GM18909 (cell line): ENCODE measurements at regions not wholly inside any gene's neighbourhood (a gene's known extent, or its start where the extent isn't known, plus 50 kb on each side); places are given as distances from the start of the nearest gene placed in this dataset.

Experiments
- ATAC-seq: cut with Tn5 transposase; IDR thresholded peaks from one replicate; pipeline ENCODE4 v1.9.1; 2021; ENCODE audit warnings: mild to moderate bottlenecking; ENCODE audit not compliant: unreplicated experiment, poor library complexity

DNA sequence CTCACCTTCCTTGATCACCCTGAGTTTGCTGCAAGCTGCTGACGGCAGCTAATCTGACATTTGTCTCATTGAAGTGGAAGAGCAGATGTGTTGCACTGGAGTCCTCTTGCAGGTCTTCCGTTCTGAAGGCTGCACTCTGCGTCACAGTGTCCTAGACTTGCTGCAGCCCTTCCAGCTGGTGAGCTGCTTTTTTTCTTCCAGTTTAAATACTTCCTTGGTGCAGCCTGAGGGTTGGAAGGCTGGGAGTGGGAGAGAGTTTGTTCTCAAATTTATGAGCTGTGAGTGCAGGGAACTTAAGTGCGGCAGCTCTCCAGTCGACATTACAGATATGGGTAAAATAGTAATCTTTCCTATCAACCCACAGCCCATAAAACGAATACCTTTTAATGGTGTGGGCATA is 303.6 kb upstream of the FAT1 start:
- no peak for ATAC-seq

DNA sequence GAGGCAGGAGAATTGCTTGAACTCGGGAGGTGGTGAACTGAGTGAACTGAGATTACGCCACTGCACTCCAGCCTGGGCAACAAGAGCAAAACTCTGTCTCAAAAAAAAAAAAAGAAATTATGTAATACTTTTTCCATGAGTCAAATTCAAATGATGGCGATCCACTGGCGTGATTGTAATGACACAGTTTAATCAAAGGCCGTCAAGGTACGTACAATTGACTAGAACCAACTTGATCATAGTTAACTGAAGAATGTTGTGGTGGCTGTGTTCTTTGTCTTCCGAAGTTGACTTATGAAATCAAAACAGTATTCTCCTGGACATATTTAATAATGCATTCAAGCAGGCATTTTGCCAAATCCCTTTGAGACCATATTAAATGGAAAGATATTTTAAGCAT is 318.6 kb upstream of the FAT1 start:
- ATAC-seq: no peak

GRCh38 chr4:187046471-187046870 is 322.8 kb upstream of the FAT1 start:
- no peak for ATAC-seq

DNA sequence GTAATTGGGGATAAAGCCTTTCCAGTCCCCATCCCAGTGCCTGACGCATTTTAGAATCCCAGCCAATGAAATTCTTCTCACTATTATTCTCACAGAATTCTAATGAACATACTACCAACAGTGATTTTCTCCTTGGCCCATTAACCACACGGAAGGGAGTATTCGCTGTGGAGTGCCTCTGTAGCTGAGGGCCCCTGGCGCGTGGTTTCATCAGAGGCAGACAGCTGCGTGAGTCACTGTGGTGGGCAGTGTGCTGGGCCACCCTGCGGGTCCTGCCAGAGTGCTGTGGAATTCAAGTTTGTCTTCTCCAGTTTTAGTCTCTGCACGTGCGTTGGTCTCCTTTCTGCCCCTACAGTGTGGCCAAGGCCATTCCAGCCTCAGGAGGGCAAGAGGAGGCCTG is 335.4 kb upstream of the FAT1 start:
- no peak for ATAC-seq

- ATAC-seq: no peak
Observed at GRCh38 chr4:187059895-187060294, 336.2 kb upstream of the FAT1 start.

- no peak for ATAC-seq
Observed at GRCh38 chr4:187060551-187060950, 336.9 kb upstream of the FAT1 start.

GRCh38 chr4:187063251-187063650 is 339.6 kb upstream of the FAT1 start:
- ATAC-seq: no peak

DNA sequence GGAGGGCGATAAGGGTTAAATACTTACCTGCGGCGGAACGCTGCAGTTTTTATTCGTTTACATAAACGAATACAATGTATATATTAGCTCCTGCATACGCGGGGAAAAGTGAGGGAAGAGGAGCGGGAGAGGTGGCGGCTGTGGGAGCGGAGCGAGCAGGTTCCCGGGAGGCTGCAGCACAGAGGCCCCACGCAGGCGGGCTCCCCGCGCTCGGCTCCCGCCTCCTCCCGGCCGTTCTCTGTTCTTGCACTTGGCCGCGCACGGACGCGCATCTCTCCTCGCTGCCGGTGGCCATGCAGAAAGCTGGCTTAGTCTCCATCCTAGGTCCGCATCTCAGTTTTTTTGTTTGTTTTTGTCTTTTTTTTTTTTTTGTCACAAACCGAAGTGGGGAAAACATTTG is 340.4 kb upstream of the FAT1 start:
- ATAC-seq: no peak

DNA sequence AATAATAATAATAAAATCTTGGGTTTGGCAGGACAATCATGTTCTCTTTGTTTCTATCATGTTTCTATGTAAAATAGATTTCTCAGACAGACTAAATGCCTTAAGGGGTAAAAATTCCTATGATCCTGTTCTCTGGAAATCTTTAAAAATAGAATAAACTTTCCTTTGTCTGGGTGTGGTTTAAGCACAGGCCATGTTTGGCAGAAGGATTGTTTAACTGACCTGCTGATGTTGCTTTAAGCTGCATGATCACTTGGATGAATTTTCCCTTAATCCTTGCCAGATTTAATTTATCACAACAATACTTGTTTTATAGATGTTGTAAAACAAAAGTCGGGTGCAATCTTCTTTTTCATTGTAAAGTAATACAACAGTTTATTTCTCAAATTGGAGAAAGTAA is 341.7 kb upstream of the FAT1 start:
- no peak for ATAC-seq

GRCh38 chr4:187065806-187066205 is 342.1 kb upstream of the FAT1 start:
- no peak for ATAC-seq

DNA sequence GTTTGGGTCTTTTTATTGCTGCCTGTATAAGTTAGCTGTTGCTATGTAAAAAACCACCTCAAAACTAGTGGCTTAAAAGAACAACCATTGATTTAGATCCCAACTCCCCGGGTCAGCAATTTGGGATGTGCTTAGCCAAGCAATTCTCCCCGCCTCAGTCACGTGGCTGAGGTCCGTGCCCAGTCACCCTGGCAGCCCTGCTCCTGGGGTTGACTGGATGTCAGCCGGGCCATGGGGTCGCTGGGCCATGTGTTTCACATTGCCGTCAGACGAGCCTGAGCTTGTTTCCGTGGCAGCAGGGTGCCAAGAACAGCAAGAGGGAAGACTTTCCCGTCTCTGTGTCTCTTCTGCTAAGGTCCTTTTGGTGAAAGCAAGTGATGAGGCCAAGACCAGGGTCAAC is 345.7 kb upstream of the FAT1 start:
- no peak for ATAC-seq

- no peak for ATAC-seq
Observed at GRCh38 chr4:187070158-187070557, 346.5 kb upstream of the FAT1 start.

GRCh38 chr4:187070740-187071139 is 347.1 kb upstream of the FAT1 start:
- no peak for ATAC-seq

- no peak for ATAC-seq
Observed at GRCh38 chr4:187071946-187072600, 348.4 kb upstream of the FAT1 start.

- ATAC-seq: no peak
Observed at GRCh38 chr4:187073820-187074219, 350.2 kb upstream of the FAT1 start.

GRCh38 chr4:187075514-187075913 is 351.9 kb upstream of the FAT1 start:
- no peak for ATAC-seq

DNA sequence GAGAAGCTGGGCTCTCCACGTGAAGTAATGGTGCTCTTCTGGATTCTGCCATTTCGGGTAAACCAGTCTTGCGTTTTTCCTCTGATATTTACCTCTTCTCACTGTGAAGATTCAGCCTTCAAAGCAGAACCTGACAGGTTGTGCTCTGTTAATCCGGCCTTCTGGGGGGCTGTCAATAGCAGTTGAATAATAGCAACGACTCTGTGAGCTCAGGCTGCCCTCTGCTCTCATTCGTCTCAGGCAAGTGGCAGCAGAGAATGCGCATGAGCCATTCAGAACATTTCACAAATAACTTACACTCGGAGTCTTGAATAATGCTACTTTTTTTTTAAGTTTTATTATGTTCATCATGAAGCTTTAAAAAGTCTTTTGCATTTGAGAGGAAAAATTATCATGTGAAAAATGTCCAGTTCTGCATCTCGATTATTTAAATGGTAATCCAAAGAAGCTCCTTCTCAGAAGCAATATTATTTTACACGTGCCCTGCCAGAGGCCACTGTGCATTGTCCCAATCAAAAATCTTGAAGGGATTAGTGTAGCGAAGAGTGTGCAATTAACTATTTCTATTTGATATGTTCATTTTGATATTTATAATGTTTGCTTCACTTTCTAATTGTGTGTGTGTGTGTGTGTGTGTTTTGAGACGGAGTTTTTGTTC is 354.2 kb upstream of the FAT1 start:
- ATAC-seq: no peak

- ATAC-seq: no peak
Observed at GRCh38 chr4:187084701-187085100, 361.0 kb upstream of the FAT1 start.

DNA sequence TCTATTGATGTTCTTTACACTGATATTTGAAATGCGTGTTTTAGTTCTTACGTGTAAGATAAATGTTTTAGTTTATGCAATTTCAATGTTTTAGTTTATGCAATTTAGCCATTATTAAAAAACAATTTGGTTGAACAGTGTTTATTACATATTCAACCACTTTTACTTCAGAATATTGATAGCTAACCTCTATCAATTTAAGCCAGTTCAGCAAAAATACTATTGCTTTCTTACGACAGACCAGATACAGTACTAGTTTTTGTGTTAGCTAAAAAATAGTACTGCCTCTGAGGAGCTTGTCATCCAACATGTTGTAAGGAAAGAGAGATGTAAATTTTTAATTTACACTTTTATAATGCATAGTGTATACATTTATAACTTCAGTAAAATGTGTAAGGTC is 361.7 kb upstream of the FAT1 start:
- no peak for ATAC-seq

- no peak for ATAC-seq
Observed at GRCh38 chr4:187086151-187086550, 362.5 kb upstream of the FAT1 start.

DNA sequence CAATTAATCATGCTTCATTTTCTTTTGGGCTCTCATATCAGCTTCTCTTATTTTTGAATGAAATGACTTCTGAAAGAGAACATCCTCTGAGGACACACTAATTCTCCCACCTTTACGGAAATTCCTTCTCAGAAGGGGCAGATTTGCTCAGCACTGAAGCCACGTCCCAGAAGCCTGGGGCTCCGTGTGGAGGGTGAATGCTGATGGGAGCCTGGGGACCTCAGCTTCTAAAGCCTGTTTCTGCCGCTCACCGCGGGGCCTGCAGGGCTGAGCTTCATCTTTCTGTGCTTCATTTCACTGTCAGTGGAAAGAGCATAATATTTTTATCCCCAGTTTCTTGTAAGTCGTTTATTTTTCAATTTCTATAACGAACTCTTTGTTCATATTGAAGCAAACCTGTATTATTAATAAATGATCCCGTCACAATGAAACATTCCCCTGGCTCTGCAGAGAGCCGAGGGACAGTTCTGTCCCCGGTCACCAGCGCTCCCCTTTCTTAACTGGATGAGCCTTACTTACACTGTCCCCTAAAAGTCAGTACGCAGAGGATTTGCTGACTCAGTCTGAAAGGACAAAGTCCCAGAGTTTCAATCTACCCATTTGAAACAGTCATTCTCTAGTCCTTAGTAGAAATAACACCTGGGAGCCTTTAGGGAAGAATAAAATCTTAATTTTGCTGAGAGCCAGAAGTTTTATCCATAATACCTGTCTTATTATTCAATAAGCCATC is 364.6 kb upstream of the FAT1 start:
- ATAC-seq: no peak

GRCh38 chr4:187090401-187090800 is 366.7 kb upstream of the FAT1 start:
- no peak for ATAC-seq
